ENCODE measurements at regions not wholly inside any gene's neighbourhood (a gene's known extent, or its start where the extent isn't known, plus 50 kb on each side); places are given as distances from the start of the nearest gene placed in this dataset.

DNA sequence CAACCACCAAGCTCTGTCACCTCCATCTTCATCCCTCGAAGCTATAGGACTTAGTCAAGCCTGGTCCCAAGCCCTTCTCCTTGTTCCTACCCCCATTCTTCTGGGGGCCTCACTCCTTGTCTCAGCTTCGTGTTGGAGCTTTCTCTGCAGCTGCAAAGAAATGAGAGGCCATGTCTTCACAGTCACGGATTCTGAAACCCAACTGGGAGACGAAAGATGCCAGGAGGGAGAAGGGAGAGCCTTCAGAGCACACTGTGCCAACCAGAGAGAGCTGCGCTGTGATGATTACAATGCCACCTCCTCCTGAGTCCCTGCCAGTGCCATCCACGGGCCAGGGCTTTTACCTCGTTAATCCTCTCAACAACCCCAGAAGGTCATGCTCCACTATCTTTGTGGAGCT, 469.3 kb downstream of the TBC1D22A start:
- Histone ChIP-seq H4K20me1 (ENCODE audit: insufficient read depth, low read length, poor library complexity, severe bottlenecking) (no peaks in the 10 kb centered on the region), H3K9me2 (replicated peaks; ENCODE audit: low read depth, low read length) (no peaks in the 10 kb centered on the region), H3K9ac (ENCODE audit: low read depth, low read length, poor library complexity, severe bottlenecking) (no peak overlapping the region), H3F3A (ENCODE audit: low read depth) (no peaks in the 10 kb centered on the region), H3K4me1 (ENCODE audit: insufficient read depth, low read length, poor library complexity, severe bottlenecking) (no peaks in the 10 kb centered on the region), H2AFZ (ENCODE audit: low read length) (no peak overlapping the region), H3K36me3 (ENCODE audit: insufficient read depth, low read length) (no peaks in the 10 kb centered on the region), H3K4me2 (ENCODE audit: low read depth, low read length, poor library complexity, severe bottlenecking) (no peak overlapping the region), H3K9me3 (ENCODE audit: insufficient read depth, low read depth, low read length) (peaks cover 20% of the 10 kb centered on the region; the same call in 1 of the 2 replicates), H3K27me3 (ENCODE audit: insufficient read depth, low read length, poor library complexity, severe bottlenecking) (no peaks in the 10 kb centered on the region), H3K79me2 (ENCODE audit: insufficient read depth, low read length) (no peaks in the 10 kb centered on the region), H3K4me3 (ENCODE audit: low read length, poor library complexity, severe bottlenecking) (no peak overlapping the region)
- TF ChIP-seq EZH2phosphoT487 (IDR thresholded peaks at IDR 0.05; ENCODE audit: borderline replicate concordance): no peak
- TF ChIP-seq, protein P1, sequence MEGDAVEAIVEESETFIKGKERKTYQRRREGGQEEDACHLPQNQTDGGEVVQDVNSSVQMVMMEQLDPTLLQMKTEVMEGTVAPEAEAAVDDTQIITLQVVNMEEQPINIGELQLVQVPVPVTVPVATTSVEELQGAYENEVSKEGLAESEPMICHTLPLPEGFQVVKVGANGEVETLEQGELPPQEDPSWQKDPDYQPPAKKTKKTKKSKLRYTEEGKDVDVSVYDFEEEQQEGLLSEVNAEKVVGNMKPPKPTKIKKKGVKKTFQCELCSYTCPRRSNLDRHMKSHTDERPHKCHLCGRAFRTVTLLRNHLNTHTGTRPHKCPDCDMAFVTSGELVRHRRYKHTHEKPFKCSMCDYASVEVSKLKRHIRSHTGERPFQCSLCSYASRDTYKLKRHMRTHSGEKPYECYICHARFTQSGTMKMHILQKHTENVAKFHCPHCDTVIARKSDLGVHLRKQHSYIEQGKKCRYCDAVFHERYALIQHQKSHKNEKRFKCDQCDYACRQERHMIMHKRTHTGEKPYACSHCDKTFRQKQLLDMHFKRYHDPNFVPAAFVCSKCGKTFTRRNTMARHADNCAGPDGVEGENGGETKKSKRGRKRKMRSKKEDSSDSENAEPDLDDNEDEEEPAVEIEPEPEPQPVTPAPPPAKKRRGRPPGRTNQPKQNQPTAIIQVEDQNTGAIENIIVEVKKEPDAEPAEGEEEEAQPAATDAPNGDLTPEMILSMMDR (conservative IDR thresholded peaks at IDR 0.05; ENCODE audit: low read length): no peak

DNA sequence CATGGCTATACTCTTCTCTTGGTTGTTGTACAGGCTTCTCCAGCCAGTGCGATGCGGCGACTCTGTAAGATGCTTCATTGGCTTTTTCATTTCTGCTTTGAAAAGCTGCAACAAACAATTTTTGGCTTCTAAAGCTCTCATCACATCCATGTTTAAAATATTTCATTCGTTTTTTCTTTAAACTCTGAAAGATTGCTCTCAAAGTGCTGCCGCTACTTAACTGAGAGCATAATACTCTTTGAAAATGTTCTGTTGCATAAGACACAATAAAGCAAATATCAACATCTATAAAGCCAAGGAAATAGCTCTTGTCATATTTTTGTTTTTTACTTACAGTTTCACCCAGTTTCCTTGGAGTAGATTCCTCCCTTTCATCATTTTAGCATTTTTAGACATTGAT, 468.3 kb downstream of the TBC1D22A start:
- Histone ChIP-seq H3K36me3 (ENCODE audit: insufficient read depth, low read length) (no peaks in the 10 kb centered on the region), H3F3A (ENCODE audit: low read depth) (no peaks in the 10 kb centered on the region), H3K27me3 (ENCODE audit: insufficient read depth, low read length, poor library complexity, severe bottlenecking) (no peaks in the 10 kb centered on the region), H3K79me2 (ENCODE audit: insufficient read depth, low read length) (no peaks in the 10 kb centered on the region), H3K9me2 (replicated peaks; ENCODE audit: low read depth, low read length) (no peaks in the 10 kb centered on the region), H3K4me1 (ENCODE audit: insufficient read depth, low read length, poor library complexity, severe bottlenecking) (no peaks in the 10 kb centered on the region), H4K20me1 (ENCODE audit: insufficient read depth, low read length, poor library complexity, severe bottlenecking) (no peaks in the 10 kb centered on the region), H3K4me3 (ENCODE audit: low read length, poor library complexity, severe bottlenecking) (no peak overlapping the region), H3K4me2 (ENCODE audit: low read depth, low read length, poor library complexity, severe bottlenecking) (no peak overlapping the region), H3K9me3 (ENCODE audit: insufficient read depth, low read depth, low read length) (peaks cover 20% of the 10 kb centered on the region; the same call in 1 of the 2 replicates), H3K9ac (ENCODE audit: low read depth, low read length, poor library complexity, severe bottlenecking) (no peak overlapping the region), H2AFZ (ENCODE audit: low read length) (no peak overlapping the region)
- TF ChIP-seq, protein P1 (conservative IDR thresholded peaks at IDR 0.05; ENCODE audit: low read length): no peak
- no peak for TF ChIP-seq EZH2phosphoT487 (IDR thresholded peaks at IDR 0.05; ENCODE audit: borderline replicate concordance)

DNA sequence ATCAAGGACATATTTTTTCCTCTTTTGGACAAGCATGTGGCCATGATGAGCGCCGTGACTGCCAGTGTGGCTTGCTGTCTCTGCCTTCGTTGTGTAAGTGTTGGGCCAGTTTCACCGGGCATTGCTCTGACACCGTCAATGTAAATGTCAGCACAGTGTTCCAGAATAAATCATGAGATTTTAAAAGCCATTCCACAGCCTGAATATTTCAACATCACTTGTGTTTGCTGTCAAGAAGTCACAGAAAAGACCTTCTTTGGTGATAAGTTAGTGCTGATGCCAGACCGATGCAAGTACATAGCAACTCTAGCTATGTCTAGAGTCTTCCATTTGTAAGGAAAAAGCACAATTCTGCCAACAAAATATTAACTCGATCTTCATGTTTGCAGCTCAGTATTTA, 467.8 kb downstream of the TBC1D22A start:
- Histone ChIP-seq H3K4me3 (ENCODE audit: low read length, poor library complexity, severe bottlenecking) (no peak overlapping the region), H3K27me3 (ENCODE audit: insufficient read depth, low read length, poor library complexity, severe bottlenecking) (no peaks in the 10 kb centered on the region), H3K9me3 (ENCODE audit: insufficient read depth, low read depth, low read length) (peaks cover 20% of the 10 kb centered on the region; the same call in 1 of the 2 replicates), H3K9ac (ENCODE audit: low read depth, low read length, poor library complexity, severe bottlenecking) (no peak overlapping the region), H2AFZ (ENCODE audit: low read length) (no peak overlapping the region), H3K79me2 (ENCODE audit: insufficient read depth, low read length) (no peaks in the 10 kb centered on the region), H3K4me2 (ENCODE audit: low read depth, low read length, poor library complexity, severe bottlenecking) (no peak overlapping the region), H3K9me2 (replicated peaks; ENCODE audit: low read depth, low read length) (no peaks in the 10 kb centered on the region), H3F3A (ENCODE audit: low read depth) (no peaks in the 10 kb centered on the region), H3K4me1 (ENCODE audit: insufficient read depth, low read length, poor library complexity, severe bottlenecking) (no peaks in the 10 kb centered on the region), H3K36me3 (ENCODE audit: insufficient read depth, low read length) (no peaks in the 10 kb centered on the region), H4K20me1 (ENCODE audit: insufficient read depth, low read length, poor library complexity, severe bottlenecking) (no peaks in the 10 kb centered on the region)
- TF ChIP-seq, protein P1 (conservative IDR thresholded peaks at IDR 0.05; ENCODE audit: low read length): no peak
- no peak for TF ChIP-seq EZH2phosphoT487 (IDR thresholded peaks at IDR 0.05; ENCODE audit: borderline replicate concordance)
